Neural cell (in vitro differentiated cells): ENCODE measurements at regions not wholly inside any gene's neighbourhood (a gene's known extent, or its start where the extent isn't known, plus 50 kb on each side); places are given as distances from the start of the nearest gene placed in this dataset.

Source experiments
- EZH2 ChIP-seq: fragments of 200-600, 300-800 bp; shearing (Covaris generic), sonication (generic); IDR thresholded peaks from 2 replicates; pipeline ENCODE4 v1.6.1; 2014; ENCODE audit warnings: antibody characterized with exemption, low read length, borderline replicate concordance, mild to moderate bottlenecking; ENCODE audit not compliant: insufficient read depth, poor library complexity, severe bottlenecking
- POLR2AphosphoS5 ChIP-seq: IDR thresholded peaks from 2 replicates; pipeline ENCODE4 v1.6.1; 2012
- TF ChIP-seq, protein P1 (sequence below): fragments of 450-650 bp; IDR thresholded peaks from 2 replicates; pipeline ENCODE4 v1.5.1; 2014; ENCODE audit warnings: antibody characterized with exemption, mild to moderate bottlenecking, moderate library complexity; ENCODE audit not compliant: poor library complexity, severe bottlenecking

DNA sequence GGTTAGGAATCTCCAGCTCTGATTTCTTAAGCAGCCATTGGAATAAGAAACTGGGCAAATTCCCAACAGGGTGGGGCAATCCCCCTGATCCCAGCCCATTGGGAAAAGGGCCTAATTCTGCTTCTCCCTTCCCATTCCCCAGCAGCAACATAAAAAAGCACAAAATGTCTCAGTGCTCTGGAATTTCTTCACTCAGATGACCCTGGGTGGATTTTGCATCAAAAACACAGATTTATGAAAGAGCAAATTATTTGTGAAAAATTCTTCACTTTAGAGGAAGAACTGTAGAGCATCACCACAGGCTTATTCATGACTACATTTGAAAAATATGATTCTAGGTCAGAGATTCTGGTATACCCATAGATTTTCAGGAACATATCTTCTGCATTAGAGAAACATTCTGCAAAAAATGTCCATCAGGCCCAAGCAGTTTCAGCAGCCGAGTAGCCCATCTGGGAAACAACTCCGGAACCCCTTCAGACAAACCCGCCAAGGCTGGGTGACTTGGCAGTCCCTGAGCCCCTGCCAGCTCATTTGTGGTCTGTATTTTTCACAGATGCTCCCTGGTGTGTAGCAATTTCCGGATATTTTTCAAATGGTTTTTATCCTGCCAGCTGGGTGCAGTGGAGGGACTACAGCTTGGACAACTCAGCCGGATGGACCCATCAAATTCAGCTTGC lies 102.1 kb upstream of the RANBP3L start:
- TF ChIP-seq EZH2 = no peak
- TF ChIP-seq, protein P1, sequence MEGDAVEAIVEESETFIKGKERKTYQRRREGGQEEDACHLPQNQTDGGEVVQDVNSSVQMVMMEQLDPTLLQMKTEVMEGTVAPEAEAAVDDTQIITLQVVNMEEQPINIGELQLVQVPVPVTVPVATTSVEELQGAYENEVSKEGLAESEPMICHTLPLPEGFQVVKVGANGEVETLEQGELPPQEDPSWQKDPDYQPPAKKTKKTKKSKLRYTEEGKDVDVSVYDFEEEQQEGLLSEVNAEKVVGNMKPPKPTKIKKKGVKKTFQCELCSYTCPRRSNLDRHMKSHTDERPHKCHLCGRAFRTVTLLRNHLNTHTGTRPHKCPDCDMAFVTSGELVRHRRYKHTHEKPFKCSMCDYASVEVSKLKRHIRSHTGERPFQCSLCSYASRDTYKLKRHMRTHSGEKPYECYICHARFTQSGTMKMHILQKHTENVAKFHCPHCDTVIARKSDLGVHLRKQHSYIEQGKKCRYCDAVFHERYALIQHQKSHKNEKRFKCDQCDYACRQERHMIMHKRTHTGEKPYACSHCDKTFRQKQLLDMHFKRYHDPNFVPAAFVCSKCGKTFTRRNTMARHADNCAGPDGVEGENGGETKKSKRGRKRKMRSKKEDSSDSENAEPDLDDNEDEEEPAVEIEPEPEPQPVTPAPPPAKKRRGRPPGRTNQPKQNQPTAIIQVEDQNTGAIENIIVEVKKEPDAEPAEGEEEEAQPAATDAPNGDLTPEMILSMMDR = no peak
- no peak for TF ChIP-seq POLR2AphosphoS5
